ENCODE measurements at regions not wholly inside any gene's neighbourhood (a gene's known extent, or its start where the extent isn't known, plus 50 kb on each side); places are given as distances from the start of the nearest gene placed in this dataset.

- DNase-seq (ENCODE audit: low read depth, low spot score) = no peak
- in situ Hi-C loops (cut with HindIII; ENCODE audit: low sequenced_read_pairs) = no loop called here
- no peak for TF ChIP-seq CTCF (IDR thresholded peaks at IDR 0.05; ENCODE audit: low read depth, low read length)
- H3K4me3 ChIP-seq (ENCODE audit: low read depth, low read length) = no peak overlapping the region
Observed at GRCh38 chr15:93424131-93424530, 335.1 kb upstream of the RGMA start.

- in situ Hi-C loops (cut with HindIII; ENCODE audit: low sequenced_read_pairs) = no loop called here
- TF ChIP-seq CTCF (IDR thresholded peaks at IDR 0.05; ENCODE audit: low read depth, low read length) = no peak
- no peak for DNase-seq (ENCODE audit: low read depth, low spot score)
- no peak overlapping the region for H3K4me3 ChIP-seq (ENCODE audit: low read depth, low read length)
Observed at GRCh38 chr15:93422476-93422875, 333.5 kb upstream of the RGMA start.

GRCh38 chr15:93420477-93420876 is 331.5 kb upstream of the RGMA start:
- H3K4me3 ChIP-seq (ENCODE audit: low read depth, low read length) = no peak overlapping the region
- no peak for TF ChIP-seq CTCF (IDR thresholded peaks at IDR 0.05; ENCODE audit: low read depth, low read length)
- in situ Hi-C loops (cut with HindIII; ENCODE audit: low sequenced_read_pairs) = no loop called here
- no peak for DNase-seq (ENCODE audit: low read depth, low spot score)

GRCh38 chr15:93420050-93420452 is 331.0 kb upstream of the RGMA start:
- in situ Hi-C loops (cut with HindIII; ENCODE audit: low sequenced_read_pairs) = no loop called here
- no peak for DNase-seq (ENCODE audit: low read depth, low spot score)

GRCh38 chr15:93418566-93418965 is 329.6 kb upstream of the RGMA start:
- H3K4me3 ChIP-seq (ENCODE audit: low read depth, low read length) = no peak overlapping the region
- DNase-seq (ENCODE audit: low read depth, low spot score) = no peak
- in situ Hi-C loops (cut with HindIII; ENCODE audit: low sequenced_read_pairs) = no loop called here
- no peak for TF ChIP-seq CTCF (IDR thresholded peaks at IDR 0.05; ENCODE audit: low read depth, low read length)

More at GRCh38 chr15:93420050-93420452, 331.0 kb upstream of the RGMA start:
- no peak overlapping the region for H3K4me3 ChIP-seq (ENCODE audit: low read depth, low read length)
- TF ChIP-seq CTCF (IDR thresholded peaks at IDR 0.05; ENCODE audit: low read depth, low read length) = no peak

GRCh38 chr15:93417631-93418030 is 328.6 kb upstream of the RGMA start:
- in situ Hi-C loops (cut with HindIII; ENCODE audit: low sequenced_read_pairs) = no loop called here
- DNase-seq (ENCODE audit: low read depth, low spot score) = no peak
- no peak overlapping the region for H3K4me3 ChIP-seq (ENCODE audit: low read depth, low read length)
- no peak for TF ChIP-seq CTCF (IDR thresholded peaks at IDR 0.05; ENCODE audit: low read depth, low read length)

- in situ Hi-C loops (cut with HindIII; ENCODE audit: low sequenced_read_pairs) = no loop called here
- TF ChIP-seq CTCF (IDR thresholded peaks at IDR 0.05; ENCODE audit: low read depth, low read length) = no peak
- H3K4me3 ChIP-seq (ENCODE audit: low read depth, low read length) = no peak overlapping the region
- DNase-seq (ENCODE audit: low read depth, low spot score) = no peak
Observed at GRCh38 chr15:93417156-93417555, 328.1 kb upstream of the RGMA start.
